Pancreas (tissue), 10 donors: ENCODE measurements at regions not wholly inside any gene's neighbourhood (a gene's known extent, or its start where the extent isn't known, plus 50 kb on each side); places are given as distances from the start of the nearest gene placed in this dataset.

Experiments
- ATAC-seq, 4 donors: fragments of 200-7000 bp; cut with Tn5 transposase; one replicate each; pipeline versions ENCODE4 v1.8.0 to v1.9.1; 2020; ENCODE audit warnings: mild to moderate bottlenecking in 4 of 4, moderate library complexity in 4 of 4
- DNase-seq, 6 donors: peaks; one replicate each; pipeline ENCODE4 v3.0.0-alpha.2; 2020
- FAIRE-seq: peaks from 2 replicates; lab custom pipeline; 2012; peaks lifted over from hg19 to GRCh38; lab: Jason Lieb, UNC
- H3K27ac ChIP-seq, 4 donors: fragments of 200-600 bp; sonication (generic); 1 replicate in 3 of 4; 2 replicates in 1 of 4; pipeline versions ENCODE4 v1.5.0 to v1.8.0; 2020
- H3K27me3 ChIP-seq, 4 donors: fragments of 200-600 bp; one replicate each; pipeline ENCODE4 v1.8.0; 2021
- H3K36me3 ChIP-seq, 3 donors: fragments of 200-600 bp; sonication (generic) in 1 of 3; one replicate each; pipeline versions ENCODE4 v1.5.0 to v1.8.0; 2020 to 2021
- H3K4me1 ChIP-seq, 3 donors: fragments of 200-600 bp; one replicate each; pipeline ENCODE4 v1.8.0; 2021
- H3K4me3 ChIP-seq, 4 donors: fragments of 200-600 bp; sonication (generic) in 2 of 4; one replicate each; pipeline versions ENCODE4 v1.5.0 to v1.8.0; 2020 to 2021
- H3K9me3 ChIP-seq, 4 donors: fragments of 200-600 bp; one replicate each; pipeline ENCODE4 v1.8.0; 2021
- WGBS, 2 donors: extraction: QIAGEN DNeasy Blood & Tissue Kit; methylation state at CpG; one replicate each; pipeline ENCODE4 v1.1.7; 2013; 5-methylcytosine and 5-hydroxymethylcytosine counted together
- intact Hi-C, 3 donors: fragments of 100-400 bp; cut with DNase I; formaldehyde crosslinking; loops; one replicate each; pipeline versions ENCODE4 v1.11.1 to v1.14.2; 2022
- TF ChIP-seq, protein P1 (sequence below), 4 donors: fragments of 200-600 bp; sonication (generic) in 3 of 4; IDR thresholded peaks; one replicate each; pipeline versions ENCODE4 v1.5.0 to v1.8.0; 2021; ENCODE audit warnings: antibody characterized with exemption in 4 of 4
- donor health status: healthy with polysubstance abuse.
- donor health status: DM: no; HTN: no; CAD: no; lungs with moderate emphysema.
- donor health status: DM: no; HTN: no; CAD: no.
- donor health status: control.
- donor health status: control.
- donor health status: Bipolar disorder and iron deficiency.
- donor health status: DM: yes; HTN: yes; CAD: no.
- donor health status: DM: no; HTN: no; CAD: no.
- donor health status: DM: no; HTN: no; CAD: no.
- donor health status: DM: yes; HTN: yes; CAD: no.

DNA sequence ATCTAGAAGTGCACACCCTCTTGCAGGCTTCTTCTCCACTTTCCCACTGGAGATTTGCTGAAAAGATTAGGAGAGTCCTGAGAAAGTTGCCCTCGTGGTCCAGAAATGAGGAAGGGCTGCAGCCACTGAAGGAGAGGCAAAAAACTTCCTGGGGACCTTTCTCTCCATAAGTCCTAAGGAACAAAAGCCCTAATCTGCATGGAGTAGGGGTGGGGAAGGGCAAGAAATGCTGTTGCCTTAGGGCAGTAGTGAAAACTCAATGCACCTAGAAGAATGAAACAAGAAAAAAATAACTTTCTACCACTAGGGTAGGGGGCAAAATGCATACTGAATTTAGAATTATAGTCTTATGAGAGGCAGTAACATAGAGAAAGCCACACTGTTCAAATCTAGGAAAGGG is 1408.8 kb downstream of the PCDH19 start:
- H3K27ac ChIP-seq = no peak overlapping the region
- peaks cover 0 to 12% (median 0%) of the 10 kb centered on the region in 4 donors for H3K27me3 ChIP-seq
- H3K36me3 ChIP-seq = no peaks in the 10 kb centered on the region
- 12 to 30% methylated on average over 1 of the region's 1 CpG for WGBS, 2 donors
- TF ChIP-seq, protein P1, sequence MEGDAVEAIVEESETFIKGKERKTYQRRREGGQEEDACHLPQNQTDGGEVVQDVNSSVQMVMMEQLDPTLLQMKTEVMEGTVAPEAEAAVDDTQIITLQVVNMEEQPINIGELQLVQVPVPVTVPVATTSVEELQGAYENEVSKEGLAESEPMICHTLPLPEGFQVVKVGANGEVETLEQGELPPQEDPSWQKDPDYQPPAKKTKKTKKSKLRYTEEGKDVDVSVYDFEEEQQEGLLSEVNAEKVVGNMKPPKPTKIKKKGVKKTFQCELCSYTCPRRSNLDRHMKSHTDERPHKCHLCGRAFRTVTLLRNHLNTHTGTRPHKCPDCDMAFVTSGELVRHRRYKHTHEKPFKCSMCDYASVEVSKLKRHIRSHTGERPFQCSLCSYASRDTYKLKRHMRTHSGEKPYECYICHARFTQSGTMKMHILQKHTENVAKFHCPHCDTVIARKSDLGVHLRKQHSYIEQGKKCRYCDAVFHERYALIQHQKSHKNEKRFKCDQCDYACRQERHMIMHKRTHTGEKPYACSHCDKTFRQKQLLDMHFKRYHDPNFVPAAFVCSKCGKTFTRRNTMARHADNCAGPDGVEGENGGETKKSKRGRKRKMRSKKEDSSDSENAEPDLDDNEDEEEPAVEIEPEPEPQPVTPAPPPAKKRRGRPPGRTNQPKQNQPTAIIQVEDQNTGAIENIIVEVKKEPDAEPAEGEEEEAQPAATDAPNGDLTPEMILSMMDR (IDR thresholded peaks at IDR 0.05) = no peak
- no peaks in the 10 kb centered on the region for H3K9me3 ChIP-seq
- no peak for DNase-seq
- intact Hi-C loops = no loop called here
- H3K4me3 ChIP-seq = no peak overlapping the region
- no peak for FAIRE-seq
- ATAC-seq = no peak
- no peaks in the 10 kb centered on the region for H3K4me1 ChIP-seq

DNA sequence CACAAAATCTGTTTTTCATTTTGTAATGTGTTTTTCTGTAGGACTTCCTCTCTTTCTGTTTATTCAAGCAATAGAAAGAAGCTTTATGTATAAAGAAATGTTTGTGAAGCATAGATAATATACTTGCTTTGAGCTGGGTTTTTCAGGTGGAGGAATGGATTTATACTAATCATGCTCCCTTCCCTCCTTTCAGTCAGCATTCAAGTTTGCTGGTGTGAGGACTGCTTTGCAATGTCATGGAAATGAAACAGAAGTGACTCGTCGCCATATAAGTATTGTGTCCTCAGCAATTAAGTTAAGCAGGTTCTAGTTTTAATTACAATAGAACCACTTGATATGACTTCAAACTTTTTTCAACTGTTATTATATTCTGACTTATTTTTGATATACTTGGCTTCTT is 1447.1 kb downstream of the PCDH19 start:
- no peaks in the 10 kb centered on the region for H3K4me1 ChIP-seq
- no peak overlapping the region for H3K4me3 ChIP-seq
- H3K27ac ChIP-seq = no peak overlapping the region
- ATAC-seq (no peak), FAIRE-seq (no peak), DNase-seq (no peak)
- no peaks in the 10 kb centered on the region for H3K27me3 ChIP-seq
- TF ChIP-seq, protein P1 (IDR thresholded peaks at IDR 0.05) = no peak
- WGBS, 2 donors = 44 to 59% methylated on average over 2 of the region's 2 CpGs
- H3K36me3 ChIP-seq = no peaks in the 10 kb centered on the region
- H3K9me3 ChIP-seq = no peaks in the 10 kb centered on the region
- intact Hi-C loops = no loop called here

DNA sequence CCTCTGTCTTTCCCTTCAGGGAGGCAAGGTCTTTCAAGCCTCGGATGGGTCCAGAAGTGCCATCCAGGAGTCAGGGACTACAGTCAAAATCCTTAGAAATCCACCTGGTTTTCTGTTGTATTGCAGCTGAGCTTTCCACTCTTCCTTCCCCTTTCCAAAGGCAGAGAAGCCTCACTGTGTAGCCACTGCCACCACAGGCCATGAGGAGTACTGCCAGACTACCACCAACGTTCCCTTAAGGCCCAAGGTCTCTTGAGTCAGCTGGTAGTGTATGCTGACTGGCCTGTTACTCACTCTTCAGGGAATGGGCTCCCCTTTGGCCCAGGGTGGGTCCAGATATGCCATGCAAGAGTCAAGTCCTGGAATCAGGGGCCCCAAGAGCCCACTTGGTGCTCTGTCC is 1454.1 kb downstream of the PCDH19 start:
- intact Hi-C loops = no loop called here
- TF ChIP-seq, protein P1 (IDR thresholded peaks at IDR 0.05) = no peak
- H3K36me3 ChIP-seq = no peaks in the 10 kb centered on the region
- H3K27ac ChIP-seq = no peak overlapping the region
- no peak overlapping the region for H3K4me3 ChIP-seq
- H3K9me3 ChIP-seq = no peaks in the 10 kb centered on the region
- no peaks in the 10 kb centered on the region for H3K4me1 ChIP-seq
- no peak for ATAC-seq
- no peak for FAIRE-seq
- DNase-seq = no peak
- no peaks in the 10 kb centered on the region for H3K27me3 ChIP-seq
- 30 to 43% methylated on average over 2 of the region's 2 CpGs for WGBS, 2 donors

DNA sequence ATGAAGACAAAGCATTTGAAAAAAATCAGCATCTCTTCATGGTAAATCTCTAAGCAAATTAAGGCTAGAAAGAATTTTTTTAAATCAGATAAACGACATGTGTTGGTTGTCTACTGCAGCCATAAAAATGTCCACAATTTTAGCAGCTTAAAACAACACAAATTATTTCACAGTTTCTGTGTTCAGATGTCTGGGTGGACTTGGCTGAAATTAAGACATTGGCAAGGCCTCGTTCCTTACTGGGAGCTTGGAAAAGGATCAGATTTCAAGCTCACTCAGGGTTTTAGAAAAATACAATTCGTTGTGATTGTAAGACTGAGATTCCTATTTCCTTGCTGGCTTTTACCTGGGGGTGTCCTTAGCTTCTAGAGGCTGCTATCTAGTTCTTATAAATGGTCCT is 1470.6 kb downstream of the PCDH19 start:
- Histone ChIP-seq H3K27ac (no peak overlapping the region), H3K4me3 (no peak overlapping the region), H3K4me1 (no peaks in the 10 kb centered on the region), H3K9me3 (no peaks in the 10 kb centered on the region), H3K36me3 (no peaks in the 10 kb centered on the region), H3K27me3 (peaks cover 0 to 13% (median 1%) of the 10 kb centered on the region in 4 donors)
- no peak for DNase-seq
- no peak for ATAC-seq
- no peak for FAIRE-seq
- intact Hi-C loops = no loop called here
- TF ChIP-seq, protein P1 (IDR thresholded peaks at IDR 0.05) = no peak
- 17 to 23% methylated on average over 3 of the region's 3 CpGs for WGBS, 2 donors

DNA sequence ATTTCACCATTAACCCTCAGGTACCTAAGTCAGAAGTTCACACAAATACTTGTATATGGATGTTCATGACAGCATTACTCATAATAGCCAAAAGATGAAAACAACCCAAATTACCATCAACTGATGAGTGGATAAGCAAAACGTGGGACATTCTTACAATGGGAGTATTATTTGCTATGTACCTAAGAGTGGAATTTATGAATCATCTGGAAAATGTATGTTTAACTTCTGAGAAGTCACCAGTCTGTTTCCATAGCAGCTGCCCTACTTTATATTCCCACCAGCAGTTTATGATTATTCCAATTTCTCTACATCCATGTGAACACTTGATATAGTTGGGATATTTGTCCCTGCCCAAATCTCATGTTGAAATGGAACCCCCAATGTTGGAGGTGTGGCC is 1478.9 kb downstream of the PCDH19 start:
- WGBS, 2 donors = 4 to 7% methylated on average over 1 of the region's 1 CpG
- Histone ChIP-seq H3K27ac (no peak overlapping the region), H3K4me1 (no peaks in the 10 kb centered on the region), H3K9me3 (peaks cover 0 to 3% (median 0%) of the 10 kb centered on the region in 4 donors), H3K4me3 (no peak overlapping the region), H3K27me3 (peaks cover 0 to 11% (median 0%) of the 10 kb centered on the region in 4 donors), H3K36me3 (no peaks in the 10 kb centered on the region)
- DNase-seq (no peak), FAIRE-seq (no peak), ATAC-seq (no peak)
- intact Hi-C loops = no loop called here
- TF ChIP-seq, protein P1 (IDR thresholded peaks at IDR 0.05) = no peak
